RWPE1 (cell line): ENCODE measurements at regions not wholly inside any gene's neighbourhood (a gene's known extent, or its start where the extent isn't known, plus 50 kb on each side); places are given as distances from the start of the nearest gene placed in this dataset.
"Not testable (repeated sequence)": the region's sequence is repeated elsewhere in the genome, so short reads cannot be mapped to it uniquely, and the experiment has no call there.

Experiments
- CTCF ChIA-PET: fragments of 350-600 bp; sonication (Branson Sonifier 250); formaldehyde crosslinking; extraction: SDS; loops from one replicate; lab custom pipeline; 2021; lab: Yijun Ruan, JAX
- POLR2A ChIA-PET: fragments of 400-600 bp; formaldehyde crosslinking; extraction: SDS; loops from one replicate; lab custom pipeline; 2020; ENCODE audit warnings: antibody characterized with exemption; ENCODE audit not compliant: low non-redundant PET; lab: Yijun Ruan, JAX
- DNase-seq: peaks from one replicate; pipeline ENCODE4 v3.0.0; 2012; ENCODE audit warnings: low spot score
- H3K27ac ChIP-seq: fragments of 450-650 bp; 2 replicates; pipeline ENCODE4 v1.5.1; 2017
- TF ChIP-seq, protein P1 (sequence below): fragments of 450-650 bp; conservative IDR thresholded peaks from 2 replicates; pipeline ENCODE4 v1.5.1; 2017; ENCODE audit warnings: low read depth, mild to moderate bottlenecking

DNA sequence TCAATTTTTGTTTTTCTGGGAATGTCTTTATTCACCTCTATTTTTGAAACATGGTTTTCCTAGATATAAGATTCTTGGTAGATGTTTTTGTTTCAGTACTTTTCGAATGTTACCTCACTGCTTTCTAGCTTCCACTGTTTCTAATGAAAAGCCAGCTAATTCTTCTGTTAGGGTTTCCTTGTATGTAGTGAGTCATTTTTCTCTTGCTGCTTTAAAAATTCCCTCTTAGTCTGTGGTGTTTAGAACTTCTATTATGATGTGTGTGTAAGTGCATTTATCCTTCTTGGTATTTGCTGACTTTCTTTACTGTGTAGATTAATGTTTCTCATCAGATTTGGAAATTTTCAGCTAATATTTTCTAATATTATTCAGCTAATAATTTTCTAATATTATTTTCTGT lies 151.1 kb upstream of the OSTN start:
- CTCF ChIA-PET, result interaction anchor here (0.7 kb wide), 1 partner anchor 164 kb away, joined by 3 read pairs; no protein-coding TSS in a partner anchor

DNA sequence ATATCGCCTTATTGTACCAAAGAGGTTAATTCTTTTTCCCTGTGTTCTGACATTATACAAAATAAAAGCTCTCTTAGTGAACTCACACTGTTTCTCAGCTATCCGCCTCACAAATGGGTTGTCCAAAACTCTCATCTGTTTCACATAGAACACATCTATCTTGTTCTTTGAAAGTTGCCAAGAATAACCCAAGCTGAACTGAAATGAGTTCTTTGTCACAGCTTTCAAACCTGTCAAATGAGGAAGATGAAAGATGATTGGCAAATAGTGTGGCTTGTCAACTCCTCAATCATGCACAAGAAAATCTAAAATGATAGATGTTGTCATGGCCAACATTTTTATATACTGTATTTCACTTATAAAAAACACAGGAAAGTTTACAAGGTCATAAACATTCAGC lies 168.1 kb upstream of the OSTN start:
- POLR2A ChIA-PET, result no interaction called here
- no peak overlapping the region for H3K27ac ChIP-seq
- DNase-seq, result no peak
- TF ChIP-seq, protein P1, sequence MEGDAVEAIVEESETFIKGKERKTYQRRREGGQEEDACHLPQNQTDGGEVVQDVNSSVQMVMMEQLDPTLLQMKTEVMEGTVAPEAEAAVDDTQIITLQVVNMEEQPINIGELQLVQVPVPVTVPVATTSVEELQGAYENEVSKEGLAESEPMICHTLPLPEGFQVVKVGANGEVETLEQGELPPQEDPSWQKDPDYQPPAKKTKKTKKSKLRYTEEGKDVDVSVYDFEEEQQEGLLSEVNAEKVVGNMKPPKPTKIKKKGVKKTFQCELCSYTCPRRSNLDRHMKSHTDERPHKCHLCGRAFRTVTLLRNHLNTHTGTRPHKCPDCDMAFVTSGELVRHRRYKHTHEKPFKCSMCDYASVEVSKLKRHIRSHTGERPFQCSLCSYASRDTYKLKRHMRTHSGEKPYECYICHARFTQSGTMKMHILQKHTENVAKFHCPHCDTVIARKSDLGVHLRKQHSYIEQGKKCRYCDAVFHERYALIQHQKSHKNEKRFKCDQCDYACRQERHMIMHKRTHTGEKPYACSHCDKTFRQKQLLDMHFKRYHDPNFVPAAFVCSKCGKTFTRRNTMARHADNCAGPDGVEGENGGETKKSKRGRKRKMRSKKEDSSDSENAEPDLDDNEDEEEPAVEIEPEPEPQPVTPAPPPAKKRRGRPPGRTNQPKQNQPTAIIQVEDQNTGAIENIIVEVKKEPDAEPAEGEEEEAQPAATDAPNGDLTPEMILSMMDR, result no peak
- CTCF ChIA-PET, result no interaction called here

More for the DNA sequence above, 151.1 kb upstream of the OSTN start:
- DNase-seq, result no peak
- H3K27ac ChIP-seq, result no peak overlapping the region
- POLR2A ChIA-PET, result no interaction called here
- TF ChIP-seq, protein P1, result no peak

DNA sequence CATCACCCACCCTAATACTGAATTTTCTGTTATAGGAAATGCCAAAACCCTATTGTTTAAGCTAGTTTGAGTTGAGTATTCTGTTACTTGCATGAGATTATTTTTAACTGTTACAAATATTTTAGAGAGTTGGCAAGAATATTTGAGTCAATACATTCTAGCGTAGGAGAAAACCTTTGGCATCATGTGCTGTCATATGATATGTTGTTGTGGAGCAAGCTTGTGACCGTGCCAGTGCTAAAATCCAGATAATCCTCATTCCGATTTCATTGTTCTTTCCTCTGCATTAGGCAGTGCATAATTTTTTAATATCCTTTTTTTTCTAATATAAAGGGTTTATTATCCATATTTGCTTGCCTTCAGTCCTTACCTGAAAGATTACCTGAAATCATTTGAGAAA lies 168.0 kb upstream of the GMNC start:
- ChIA-PET POLR2A (no interaction called here), CTCF (no interaction called here)
- no peak overlapping the region for H3K27ac ChIP-seq
- TF ChIP-seq, protein P1, result no peak
- DNase-seq, result no peak

DNA sequence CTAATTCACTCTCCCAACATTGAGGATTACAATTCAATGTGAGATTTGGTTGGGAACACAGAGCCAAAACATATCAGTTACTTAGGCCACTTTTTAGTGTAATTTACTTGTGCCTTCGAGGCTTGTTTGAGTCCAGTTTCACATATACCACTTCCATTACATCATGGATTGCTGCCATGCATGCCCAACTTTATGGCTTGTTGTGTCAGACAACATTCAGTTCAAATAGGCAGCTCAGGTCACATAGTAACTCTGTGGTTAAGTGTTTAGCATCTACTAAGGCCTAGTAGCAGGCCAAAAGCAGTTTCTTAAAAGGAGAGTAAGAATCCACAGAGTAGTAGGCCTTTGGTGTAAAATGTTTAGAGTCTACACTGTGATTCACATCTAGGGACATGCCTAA lies 164.3 kb upstream of the GMNC start:
- DNase-seq, result no peak
- TF ChIP-seq, protein P1, result no peak
- CTCF ChIA-PET, result interaction anchor here (0.7 kb wide), 1 partner anchor 8 kb away, joined by 3 read pairs; no protein-coding TSS in a partner anchor
- no peak overlapping the region for H3K27ac ChIP-seq
- POLR2A ChIA-PET, result no interaction called here

DNA sequence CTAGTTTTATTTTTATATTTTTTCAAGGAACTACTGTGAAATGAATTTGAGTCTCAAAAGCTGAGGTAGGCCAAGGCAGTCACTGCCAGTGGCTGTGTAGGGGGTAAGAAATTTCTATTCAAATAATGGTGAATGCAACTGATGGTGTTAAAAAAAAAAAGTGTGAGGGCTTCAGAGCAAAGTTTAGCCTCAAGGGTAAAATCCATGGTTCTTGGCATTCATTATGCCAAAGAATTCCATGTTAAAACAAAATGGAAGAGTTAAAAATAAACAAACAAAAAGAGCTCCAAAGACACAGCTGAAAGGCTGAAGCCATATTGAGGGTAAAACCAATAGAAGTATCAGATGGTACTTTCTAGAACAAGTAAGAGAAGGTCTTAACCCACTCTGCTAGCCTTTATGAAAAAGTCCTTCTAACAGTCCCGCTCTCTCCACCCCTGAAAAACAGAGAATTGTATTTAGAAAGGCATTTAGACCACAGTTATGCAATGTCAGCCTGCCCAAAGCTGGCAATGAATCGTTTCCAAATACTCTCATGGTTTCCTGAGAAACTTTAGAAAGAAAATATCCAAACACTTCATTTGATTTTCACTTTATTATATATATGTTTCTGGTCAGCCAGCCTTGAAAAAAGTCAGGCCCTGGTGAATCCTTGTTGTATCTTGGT lies 158.4 kb upstream of the GMNC start:
- no peak overlapping the region for H3K27ac ChIP-seq

DNA sequence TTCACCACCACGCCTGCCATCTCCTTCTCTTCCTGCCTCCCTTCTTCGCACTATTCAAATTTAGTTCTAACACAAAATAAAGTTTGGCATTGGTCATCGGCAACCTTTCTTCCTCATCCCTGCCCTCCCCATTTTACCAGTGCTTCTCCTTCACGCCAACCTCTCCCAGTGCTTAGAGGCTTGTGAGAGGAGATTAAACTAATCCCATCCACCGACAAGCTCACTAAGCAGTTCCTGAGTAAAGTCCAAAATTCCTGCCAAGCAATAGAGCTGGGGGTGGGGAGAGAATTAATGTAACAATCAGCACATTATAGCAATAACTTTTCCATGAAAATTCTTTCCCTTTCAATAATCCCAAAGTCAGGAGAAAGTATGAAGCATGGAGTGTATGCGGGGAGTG lies 157.4 kb upstream of the GMNC start:
- no peak overlapping the region for H3K27ac ChIP-seq
- CTCF ChIA-PET, result interaction anchor here (0.6 kb wide), 1 partner anchor 359 kb away, joined by 3 read pairs; no protein-coding TSS in a partner anchor
- TF ChIP-seq, protein P1, result no peak
- POLR2A ChIA-PET, result no interaction called here
- DNase-seq, result no peak

More for the DNA sequence above, 158.4 kb upstream of the GMNC start:
- POLR2A ChIA-PET, result no interaction called here
- CTCF ChIA-PET, result interaction anchor here (0.6 kb wide), 1 partner anchor 16 kb away, joined by 4 read pairs; no protein-coding TSS in a partner anchor
- no peak for DNase-seq
- TF ChIP-seq, protein P1, result no peak

DNA sequence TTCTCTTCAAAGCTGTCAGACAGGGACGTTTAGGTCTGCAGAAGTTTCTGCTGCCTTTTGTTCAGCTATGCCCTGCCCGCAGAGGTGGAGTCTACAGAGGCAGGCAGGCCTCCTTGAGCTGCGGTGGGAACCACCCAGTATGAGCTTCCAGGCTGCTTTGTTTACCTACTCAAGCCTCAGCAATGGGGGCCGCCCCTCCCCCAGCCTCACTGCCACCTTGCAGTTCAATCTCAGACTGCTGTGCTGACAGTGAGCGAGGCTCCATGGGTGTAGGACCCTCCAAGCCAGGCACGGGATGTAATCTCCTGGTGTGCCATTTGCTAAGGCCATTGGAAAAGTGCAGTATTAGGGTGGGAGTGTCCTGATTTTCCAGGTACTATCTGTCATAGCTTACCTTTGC lies 153.5 kb upstream of the GMNC start:
- POLR2A ChIA-PET, CTCF ChIA-PET, DNase-seq, H3K27ac ChIP-seq: not testable (repeated sequence)
